Smooth muscle cell (in vitro differentiated cells): ENCODE measurements at regions not wholly inside any gene's neighbourhood (a gene's known extent, or its start where the extent isn't known, plus 50 kb on each side); places are given as distances from the start of the nearest gene placed in this dataset.

ENCODE experiments used
- DNase-seq: peaks from one replicate; lab custom pipeline; 2025; ENCODE audit not compliant: unreplicated experiment; lab: John Stamatoyannopoulos, UW
- H2AFZ ChIP-seq: fragments of 200-600 bp; sonication (generic); 2 replicates; pipeline ENCODE4 v1.6.0; 2016; ENCODE audit warnings: antibody characterized with exemption, low read depth, mild to moderate bottlenecking
- H3F3A ChIP-seq: fragments of 200-600 bp; sonication (generic); 2 replicates; pipeline ENCODE4 v1.6.0; 2017; ENCODE audit warnings: antibody characterized with exemption, low read depth
- H3K27ac ChIP-seq: fragments of 200-600 bp; sonication (generic); 2 replicates; pipeline ENCODE4 v1.5.1; 2016; ENCODE audit warnings: low read depth, mild to moderate bottlenecking
- H3K27me3 ChIP-seq: fragments of 200-600 bp; sonication (generic); 2 replicates; pipeline ENCODE4 v1.6.1; 2016; ENCODE audit warnings: low read depth, mild to moderate bottlenecking
- H3K36me3 ChIP-seq: fragments of 200-600 bp; sonication (generic); 2 replicates; pipeline ENCODE4 v1.5.1; 2016; ENCODE audit warnings: low read depth
- H3K4me1 ChIP-seq: fragments of 200-600 bp; sonication (generic); 2 replicates; pipeline ENCODE4 v1.5.1; 2016; ENCODE audit warnings: low read depth
- H3K4me2 ChIP-seq: fragments of 200-600 bp; sonication (generic); 2 replicates; pipeline ENCODE4 v1.6.0; 2016; ENCODE audit warnings: mild to moderate bottlenecking
- H3K4me3 ChIP-seq: fragments of 200-600 bp; sonication (generic); 2 replicates; pipeline ENCODE4 v1.5.1; 2016; ENCODE audit warnings: mild to moderate bottlenecking
- H3K79me2 ChIP-seq: fragments of 200-600 bp; sonication (generic); 2 replicates; pipeline ENCODE4 v1.6.0; 2016; ENCODE audit warnings: low read depth, mild to moderate bottlenecking
- H3K9ac ChIP-seq: fragments of 200-600 bp; sonication (generic); 2 replicates; pipeline ENCODE4 v1.6.0; 2016; ENCODE audit warnings: low read depth
- H3K9me3 ChIP-seq: fragments of 200-600 bp; sonication (generic); replicated peaks from 2 replicates; pipeline ENCODE4 v1.5.1; 2016; ENCODE audit warnings: low read depth
- H4K20me1 ChIP-seq: fragments of 200-600 bp; sonication (generic); 2 replicates; pipeline ENCODE4 v1.6.0; 2016; ENCODE audit warnings: low read depth
- CTCF ChIP-seq: fragments of 200-600 bp; sonication (generic); IDR thresholded peaks from 2 replicates; pipeline ENCODE4 v1.5.1; 2017; ENCODE audit warnings: borderline replicate concordance, mild to moderate bottlenecking, antibody characterized with exemption; ENCODE audit not compliant: insufficient read depth, poor library complexity, severe bottlenecking
- WGBS: methylation state at CpG from one replicate; pipeline ENCODE4 v1.1.7; 2016; ENCODE audit warnings: low lambda C conversion rate; 5-methylcytosine and 5-hydroxymethylcytosine counted together

GRCh38 chr5:24183981-24184380, 460.8 kb downstream of the CDH10 start:
- Histone ChIP-seq H3K79me2 (no peaks in the 10 kb centered on the region), H3K9ac (no peak overlapping the region), H3K9me3 (no peaks in the 10 kb centered on the region), H3K4me3 (no peak overlapping the region), H3K36me3 (no peaks in the 10 kb centered on the region), H3K4me1 (no peaks in the 10 kb centered on the region), H3F3A (no peaks in the 10 kb centered on the region), H3K4me2 (no peak overlapping the region), H3K27me3 (no peaks in the 10 kb centered on the region), H4K20me1 (no peaks in the 10 kb centered on the region), H3K27ac (no peak overlapping the region), H2AFZ (no peak overlapping the region)
- no peak for TF ChIP-seq CTCF
- WGBS, result 93% methylated on average over 2 of the region's 2 CpGs
- DNase-seq, result no peak

GRCh38 chr5:24188216-24188925, 456.4 kb downstream of the CDH10 start:
- no peak overlapping the region for H3K4me2 ChIP-seq
- H3K4me1 ChIP-seq, result no peaks in the 10 kb centered on the region
- no peak overlapping the region for H3K4me3 ChIP-seq
- no peak overlapping the region for H3K9ac ChIP-seq
- no peaks in the 10 kb centered on the region for H3K27me3 ChIP-seq
- WGBS, result 89% methylated on average over 7 of the region's 7 CpGs
- H3K79me2 ChIP-seq, result no peaks in the 10 kb centered on the region
- no peaks in the 10 kb centered on the region for H3K36me3 ChIP-seq
- H3K9me3 ChIP-seq, result no peaks in the 10 kb centered on the region
- H3F3A ChIP-seq, result no peaks in the 10 kb centered on the region
- no peak overlapping the region for H3K27ac ChIP-seq
- H2AFZ ChIP-seq, result no peak overlapping the region
- DNase-seq, result no peak
- no peak for TF ChIP-seq CTCF
- no peaks in the 10 kb centered on the region for H4K20me1 ChIP-seq

- Histone ChIP-seq H3K79me2 (no peaks in the 10 kb centered on the region), H3K36me3 (no peaks in the 10 kb centered on the region), H3K4me2 (no peak overlapping the region), H4K20me1 (no peaks in the 10 kb centered on the region), H3K4me1 (no peaks in the 10 kb centered on the region), H3K9ac (no peak overlapping the region), H2AFZ (no peak overlapping the region), H3K9me3 (no peaks in the 10 kb centered on the region), H3F3A (no peaks in the 10 kb centered on the region), H3K27me3 (no peaks in the 10 kb centered on the region), H3K4me3 (no peak overlapping the region), H3K27ac (no peak overlapping the region)
- 89% methylated on average over 2 of the region's 2 CpGs for WGBS
- no peak for TF ChIP-seq CTCF
- DNase-seq, result no peak
These were observed 448.0 kb downstream of the CDH10 start for GRCh38 chr5:24196789-24197188.

- Histone ChIP-seq H3K4me3 (no peak overlapping the region), H3K79me2 (no peaks in the 10 kb centered on the region), H3K36me3 (no peaks in the 10 kb centered on the region), H4K20me1 (no peaks in the 10 kb centered on the region), H3K27ac (no peak overlapping the region), H3K9ac (no peak overlapping the region), H3F3A (no peaks in the 10 kb centered on the region), H3K27me3 (no peaks in the 10 kb centered on the region), H3K9me3 (no peaks in the 10 kb centered on the region), H2AFZ (no peak overlapping the region), H3K4me2 (no peak overlapping the region), H3K4me1 (peaks cover 18% of the 10 kb centered on the region)
- WGBS, result 41% methylated on average over 4 of the region's 4 CpGs
- no peak for TF ChIP-seq CTCF
- no peak for DNase-seq
These were observed 436.1 kb downstream of the CDH10 start for GRCh38 chr5:24208686-24209106.
